SU-DHL-6 (cell line): ENCODE measurements at regions not wholly inside any gene's neighbourhood (a gene's known extent, or its start where the extent isn't known, plus 50 kb on each side); places are given as distances from the start of the nearest gene placed in this dataset.

Source experiments
- EZH2phosphoT487 ChIP-seq: fragments of 200-600 bp; sonication (generic), shearing (Covaris generic); conservative IDR thresholded peaks from 2 replicates; pipeline ENCODE4 v1.6.1; 2018; ENCODE audit warnings: mild to moderate bottlenecking, antibody characterized with exemption, low read length, moderate library complexity, mixed read lengths
- TF ChIP-seq, protein P1 (sequence below): fragments of 200-600 bp; sonication (generic); IDR thresholded peaks from one replicate; pipeline ENCODE4 v1.5.1; 2017; ENCODE audit warnings: antibody characterized with exemption, mild to moderate bottlenecking, low read length, moderate library complexity; ENCODE audit not compliant: insufficient read depth, poor library complexity, severe bottlenecking

DNA sequence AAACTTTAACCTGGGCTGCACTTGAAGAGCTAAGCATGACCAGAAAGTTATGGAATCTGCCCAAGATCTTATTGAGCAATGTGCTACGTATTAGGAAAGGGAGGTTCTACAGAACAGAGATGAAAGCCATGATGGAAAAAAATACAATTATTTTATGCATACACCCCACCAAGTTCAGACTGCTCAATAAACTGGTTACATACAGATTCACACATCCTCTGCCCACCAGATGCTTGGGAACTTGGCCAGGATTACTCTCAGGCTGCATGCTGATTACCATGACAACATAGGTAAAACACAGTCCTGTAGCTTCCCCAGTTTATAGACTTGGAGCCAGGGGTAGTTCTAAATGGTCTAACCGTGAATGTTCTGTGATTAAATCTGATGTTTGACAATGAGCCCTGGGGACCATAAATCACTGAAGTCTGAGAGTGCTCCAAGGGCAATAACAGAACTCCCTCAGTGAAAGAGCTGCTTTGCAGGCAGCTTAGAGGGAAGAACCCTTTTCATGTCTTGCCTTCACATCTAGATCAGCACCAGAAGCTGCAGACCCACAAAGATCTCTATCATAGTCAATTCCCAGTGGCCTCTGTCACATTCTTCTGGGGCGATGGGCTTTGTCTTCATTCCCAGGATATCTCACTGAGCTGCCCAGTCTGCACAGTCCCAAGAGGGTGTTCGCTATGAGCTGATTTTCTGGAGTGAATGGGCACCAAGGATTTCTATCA lies 232.2 kb downstream of the EMP1 start:
- TF ChIP-seq, protein P1, sequence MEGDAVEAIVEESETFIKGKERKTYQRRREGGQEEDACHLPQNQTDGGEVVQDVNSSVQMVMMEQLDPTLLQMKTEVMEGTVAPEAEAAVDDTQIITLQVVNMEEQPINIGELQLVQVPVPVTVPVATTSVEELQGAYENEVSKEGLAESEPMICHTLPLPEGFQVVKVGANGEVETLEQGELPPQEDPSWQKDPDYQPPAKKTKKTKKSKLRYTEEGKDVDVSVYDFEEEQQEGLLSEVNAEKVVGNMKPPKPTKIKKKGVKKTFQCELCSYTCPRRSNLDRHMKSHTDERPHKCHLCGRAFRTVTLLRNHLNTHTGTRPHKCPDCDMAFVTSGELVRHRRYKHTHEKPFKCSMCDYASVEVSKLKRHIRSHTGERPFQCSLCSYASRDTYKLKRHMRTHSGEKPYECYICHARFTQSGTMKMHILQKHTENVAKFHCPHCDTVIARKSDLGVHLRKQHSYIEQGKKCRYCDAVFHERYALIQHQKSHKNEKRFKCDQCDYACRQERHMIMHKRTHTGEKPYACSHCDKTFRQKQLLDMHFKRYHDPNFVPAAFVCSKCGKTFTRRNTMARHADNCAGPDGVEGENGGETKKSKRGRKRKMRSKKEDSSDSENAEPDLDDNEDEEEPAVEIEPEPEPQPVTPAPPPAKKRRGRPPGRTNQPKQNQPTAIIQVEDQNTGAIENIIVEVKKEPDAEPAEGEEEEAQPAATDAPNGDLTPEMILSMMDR, result no peak
- TF ChIP-seq EZH2phosphoT487, result no peak
